ENCODE measurements at regions not wholly inside any gene's neighbourhood (a gene's known extent, or its start where the extent isn't known, plus 50 kb on each side); places are given as distances from the start of the nearest gene placed in this dataset.

GRCh38 chr5:58285900-58286299 is 174.0 kb downstream of the PLK2 start:
- Histone ChIP-seq H3K36me3 (ENCODE audit: control insufficient read depth, insufficient read depth, low read length) (no peaks in the 10 kb centered on the region), H3K4me1 (ENCODE audit: control insufficient read depth, insufficient read depth, low read length) (no peaks in the 10 kb centered on the region), H3K4me3 (ENCODE audit: low read length) (no peak overlapping the region), H3K9me3 (ENCODE audit: control insufficient read depth, insufficient read depth, low read length) (no peaks in the 10 kb centered on the region), H3K27me3 (ENCODE audit: control insufficient read depth, insufficient read depth, low read length) (no peaks in the 10 kb centered on the region), H3K27ac (ENCODE audit: low read length) (no peak overlapping the region)
- Mint-ChIP-seq H3K9me3 (peaks cover 2 to 3% of the 10 kb centered on the region in 2 donors), H3K4me1 (no peaks in the 10 kb centered on the region), H3K4me3 (no peak overlapping the region), H3K27ac (no peak overlapping the region), H3K36me3 (no peaks in the 10 kb centered on the region), H3K27me3 (ENCODE audit: low read depth in 2 of 2) (no peaks in the 10 kb centered on the region)
- 100% methylated on average over 2 of the region's 2 CpGs for WGBS (ENCODE audit: insufficient coverage)
- ATAC-seq: no peak
- TF ChIP-seq, protein P1, sequence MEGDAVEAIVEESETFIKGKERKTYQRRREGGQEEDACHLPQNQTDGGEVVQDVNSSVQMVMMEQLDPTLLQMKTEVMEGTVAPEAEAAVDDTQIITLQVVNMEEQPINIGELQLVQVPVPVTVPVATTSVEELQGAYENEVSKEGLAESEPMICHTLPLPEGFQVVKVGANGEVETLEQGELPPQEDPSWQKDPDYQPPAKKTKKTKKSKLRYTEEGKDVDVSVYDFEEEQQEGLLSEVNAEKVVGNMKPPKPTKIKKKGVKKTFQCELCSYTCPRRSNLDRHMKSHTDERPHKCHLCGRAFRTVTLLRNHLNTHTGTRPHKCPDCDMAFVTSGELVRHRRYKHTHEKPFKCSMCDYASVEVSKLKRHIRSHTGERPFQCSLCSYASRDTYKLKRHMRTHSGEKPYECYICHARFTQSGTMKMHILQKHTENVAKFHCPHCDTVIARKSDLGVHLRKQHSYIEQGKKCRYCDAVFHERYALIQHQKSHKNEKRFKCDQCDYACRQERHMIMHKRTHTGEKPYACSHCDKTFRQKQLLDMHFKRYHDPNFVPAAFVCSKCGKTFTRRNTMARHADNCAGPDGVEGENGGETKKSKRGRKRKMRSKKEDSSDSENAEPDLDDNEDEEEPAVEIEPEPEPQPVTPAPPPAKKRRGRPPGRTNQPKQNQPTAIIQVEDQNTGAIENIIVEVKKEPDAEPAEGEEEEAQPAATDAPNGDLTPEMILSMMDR (IDR thresholded peaks at IDR 0.05): no peak
- no peak for DNase-seq
- intact Hi-C loops (cut with micrococcal nuclease): no loop called here

DNA sequence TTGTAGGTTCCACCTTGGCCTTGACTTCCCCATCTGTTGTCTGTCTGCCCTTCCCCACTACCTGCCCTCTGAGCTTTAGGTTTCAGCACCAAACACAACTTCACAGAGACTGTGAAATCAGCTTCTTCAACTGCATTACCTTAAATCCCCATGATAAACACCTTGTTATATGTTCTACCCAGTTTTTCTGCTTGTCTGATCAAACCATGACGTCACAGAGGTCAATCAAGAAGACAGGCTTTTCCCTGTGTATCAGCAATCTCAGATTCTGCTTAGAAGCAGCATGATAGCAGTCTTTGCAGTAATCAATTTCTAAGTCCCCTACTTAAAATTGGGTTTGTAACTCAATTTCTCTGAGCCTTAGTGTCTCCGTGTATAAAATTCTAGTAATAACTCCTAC is 175.0 kb downstream of the PLK2 start:
- Histone ChIP-seq H3K27ac (ENCODE audit: low read length) (no peak overlapping the region), H3K36me3 (ENCODE audit: control insufficient read depth, insufficient read depth, low read length) (no peaks in the 10 kb centered on the region), H3K4me1 (ENCODE audit: control insufficient read depth, insufficient read depth, low read length) (no peaks in the 10 kb centered on the region), H3K9me3 (ENCODE audit: control insufficient read depth, insufficient read depth, low read length) (no peaks in the 10 kb centered on the region), H3K27me3 (ENCODE audit: control insufficient read depth, insufficient read depth, low read length) (no peaks in the 10 kb centered on the region), H3K4me3 (ENCODE audit: low read length) (no peak overlapping the region)
- H3K4me3 Mint-ChIP-seq: no peak overlapping the region
- H3K36me3 Mint-ChIP-seq: no peaks in the 10 kb centered on the region
- no peaks in the 10 kb centered on the region for H3K27me3 Mint-ChIP-seq (ENCODE audit: low read depth in 2 of 2)
- no peaks in the 10 kb centered on the region for H3K4me1 Mint-ChIP-seq
- H3K27ac Mint-ChIP-seq: no peak overlapping the region
- H3K9me3 Mint-ChIP-seq: peaks cover 2 to 3% of the 10 kb centered on the region in 2 donors
- TF ChIP-seq, protein P1 (IDR thresholded peaks at IDR 0.05): no peak
- no peak for DNase-seq
- intact Hi-C loops (cut with micrococcal nuclease): no loop called here
- no peak for ATAC-seq
- 79% methylated on average over 2 of the region's 2 CpGs for WGBS (ENCODE audit: insufficient coverage)

GRCh38 chr5:58281189-58281588 is 178.7 kb downstream of the PLK2 start:
- no peaks in the 10 kb centered on the region for H3K27me3 ChIP-seq (ENCODE audit: control insufficient read depth, insufficient read depth, low read length)
- DNase-seq (no peak), ATAC-seq (no peak)
- Mint-ChIP-seq H3K4me1 (no peaks in the 10 kb centered on the region), H3K4me3 (no peak overlapping the region), H3K27ac (no peak overlapping the region), H3K9me3 (no peaks in the 10 kb centered on the region), H3K27me3 (ENCODE audit: low read depth in 2 of 2) (no peaks in the 10 kb centered on the region), H3K36me3 (no peaks in the 10 kb centered on the region)
- H3K4me3 ChIP-seq (ENCODE audit: low read length): no peak overlapping the region
- H3K4me1 ChIP-seq (ENCODE audit: control insufficient read depth, insufficient read depth, low read length): no peaks in the 10 kb centered on the region
- H3K27ac ChIP-seq (ENCODE audit: low read length): no peak overlapping the region
- H3K9me3 ChIP-seq (ENCODE audit: control insufficient read depth, insufficient read depth, low read length): no peaks in the 10 kb centered on the region
- 87% methylated on average over 2 of the region's 2 CpGs for WGBS (ENCODE audit: insufficient coverage)
- TF ChIP-seq, protein P1 (IDR thresholded peaks at IDR 0.05): no peak
- intact Hi-C loops (cut with micrococcal nuclease): no loop called here
- H3K36me3 ChIP-seq (ENCODE audit: control insufficient read depth, insufficient read depth, low read length): no peaks in the 10 kb centered on the region

DNA sequence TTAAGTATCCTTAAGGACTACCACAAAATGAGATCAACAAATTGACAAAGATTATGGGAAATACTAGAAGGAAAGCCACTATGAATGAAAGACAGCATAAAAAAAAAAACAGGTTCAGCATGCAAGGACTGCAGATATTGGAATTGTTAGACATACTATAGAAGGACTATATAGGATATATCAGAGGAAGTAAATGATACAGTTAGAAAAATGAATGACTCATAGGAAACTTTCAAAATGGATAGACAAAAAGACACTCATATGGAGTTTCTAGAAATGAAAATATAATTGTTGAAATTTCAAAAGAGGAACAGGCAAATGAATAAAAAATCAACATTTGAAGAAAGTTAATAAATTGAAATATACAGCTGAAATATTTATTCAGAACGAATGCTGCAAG is 180.6 kb downstream of the PLK2 start:
- H3K4me1 Mint-ChIP-seq: no peaks in the 10 kb centered on the region
- intact Hi-C loops (cut with micrococcal nuclease): no loop called here
- no peak for ATAC-seq

More for the DNA sequence above, 180.6 kb downstream of the PLK2 start:
- Histone ChIP-seq H3K36me3 (ENCODE audit: control insufficient read depth, insufficient read depth, low read length) (no peaks in the 10 kb centered on the region), H3K9me3 (ENCODE audit: control insufficient read depth, insufficient read depth, low read length) (no peaks in the 10 kb centered on the region), H3K27me3 (ENCODE audit: control insufficient read depth, insufficient read depth, low read length) (no peaks in the 10 kb centered on the region), H3K4me1 (ENCODE audit: control insufficient read depth, insufficient read depth, low read length) (no peaks in the 10 kb centered on the region), H3K27ac (ENCODE audit: low read length) (no peak overlapping the region), H3K4me3 (ENCODE audit: low read length) (no peak overlapping the region)
- 100% methylated on average over 1 of the region's 1 CpG for WGBS (ENCODE audit: insufficient coverage)
- TF ChIP-seq, protein P1 (IDR thresholded peaks at IDR 0.05): no peak
- Mint-ChIP-seq H3K27me3 (ENCODE audit: low read depth in 2 of 2) (no peaks in the 10 kb centered on the region), H3K9me3 (no peaks in the 10 kb centered on the region), H3K36me3 (no peaks in the 10 kb centered on the region), H3K27ac (no peak overlapping the region), H3K4me3 (no peak overlapping the region)
- no peak for DNase-seq
